ENCODE measurements at regions not wholly inside any gene's neighbourhood (a gene's known extent, or its start where the extent isn't known, plus 50 kb on each side); places are given as distances from the start of the nearest gene placed in this dataset.
A peak's percentile ranks its signal among the peaks of the same experiment; 100 is the strongest.

DNA sequence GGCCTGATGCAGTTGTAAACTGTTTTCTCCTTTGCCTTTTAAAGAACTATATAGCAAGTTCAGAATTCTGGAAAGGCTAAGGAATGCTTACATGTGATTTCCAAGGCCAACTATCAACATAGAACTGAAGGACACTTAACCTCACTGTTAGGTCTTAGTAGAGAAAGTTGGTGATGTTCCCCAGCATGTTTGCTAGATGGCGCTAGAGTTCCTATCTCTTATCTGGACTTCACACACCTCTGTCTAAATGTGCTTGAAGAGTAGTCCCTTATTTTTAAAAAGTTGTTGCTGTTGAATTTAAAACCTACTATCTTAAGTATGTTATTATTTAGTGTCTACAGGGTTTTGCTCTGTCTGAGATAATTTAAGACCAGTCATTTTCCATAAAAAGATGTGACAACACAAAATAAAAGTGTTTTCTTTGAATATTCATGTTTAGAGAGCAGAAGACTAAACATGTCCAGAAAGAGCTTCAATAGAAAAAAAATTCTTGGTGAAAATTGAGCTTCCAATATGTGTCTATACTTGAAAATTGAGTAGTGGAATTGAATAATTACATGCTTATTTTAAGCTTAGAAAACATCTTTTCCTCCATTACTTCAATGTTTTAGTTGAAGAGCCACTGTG, 237.3 kb downstream of the S1PR1 start:
- Histone ChIP-seq H3K4me3 (ENCODE audit: low read depth, low read length, poor library complexity, severe bottlenecking) (no peak overlapping the region), H3K9me3 (ENCODE audit: low read length) (0 out of 2 replicates have a peak, but pooled peaks cover 2% of the 10 kb centered on the region), H3K9ac (ENCODE audit: low read length) (no peak overlapping the region), H3K36me3 (ENCODE audit: insufficient read depth, low read length) (no peaks in the 10 kb centered on the region), H3K27me3 (ENCODE audit: insufficient read depth, low read length) (no peaks in the 10 kb centered on the region), H3K79me2 (ENCODE audit: insufficient read depth, low read length) (no peaks in the 10 kb centered on the region), H3K4me2 (ENCODE audit: low read length) (no peak overlapping the region), H4K20me1 (ENCODE audit: insufficient read depth, low read length) (no peaks in the 10 kb centered on the region), H3K9me2 (ENCODE audit: low read depth, low read length) (no peaks in the 10 kb centered on the region), H3K27ac (ENCODE audit: low read depth, low read length, poor library complexity, severe bottlenecking) (no peak overlapping the region), H3K4me1 (ENCODE audit: insufficient read depth, low read length, severe bottlenecking) (no peaks in the 10 kb centered on the region), H2AFZ (ENCODE audit: low read length) (no peak overlapping the region), H3F3A (ENCODE audit: insufficient read depth, low read length) (no peaks in the 10 kb centered on the region)
- TF ChIP-seq, protein P1, sequence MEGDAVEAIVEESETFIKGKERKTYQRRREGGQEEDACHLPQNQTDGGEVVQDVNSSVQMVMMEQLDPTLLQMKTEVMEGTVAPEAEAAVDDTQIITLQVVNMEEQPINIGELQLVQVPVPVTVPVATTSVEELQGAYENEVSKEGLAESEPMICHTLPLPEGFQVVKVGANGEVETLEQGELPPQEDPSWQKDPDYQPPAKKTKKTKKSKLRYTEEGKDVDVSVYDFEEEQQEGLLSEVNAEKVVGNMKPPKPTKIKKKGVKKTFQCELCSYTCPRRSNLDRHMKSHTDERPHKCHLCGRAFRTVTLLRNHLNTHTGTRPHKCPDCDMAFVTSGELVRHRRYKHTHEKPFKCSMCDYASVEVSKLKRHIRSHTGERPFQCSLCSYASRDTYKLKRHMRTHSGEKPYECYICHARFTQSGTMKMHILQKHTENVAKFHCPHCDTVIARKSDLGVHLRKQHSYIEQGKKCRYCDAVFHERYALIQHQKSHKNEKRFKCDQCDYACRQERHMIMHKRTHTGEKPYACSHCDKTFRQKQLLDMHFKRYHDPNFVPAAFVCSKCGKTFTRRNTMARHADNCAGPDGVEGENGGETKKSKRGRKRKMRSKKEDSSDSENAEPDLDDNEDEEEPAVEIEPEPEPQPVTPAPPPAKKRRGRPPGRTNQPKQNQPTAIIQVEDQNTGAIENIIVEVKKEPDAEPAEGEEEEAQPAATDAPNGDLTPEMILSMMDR (IDR thresholded peaks at IDR 0.05; ENCODE audit: low read length), result peak; percentile 70
- TF ChIP-seq EZH2 (IDR thresholded peaks at IDR 0.05; ENCODE audit: borderline replicate concordance, low read length), result no peak

DNA sequence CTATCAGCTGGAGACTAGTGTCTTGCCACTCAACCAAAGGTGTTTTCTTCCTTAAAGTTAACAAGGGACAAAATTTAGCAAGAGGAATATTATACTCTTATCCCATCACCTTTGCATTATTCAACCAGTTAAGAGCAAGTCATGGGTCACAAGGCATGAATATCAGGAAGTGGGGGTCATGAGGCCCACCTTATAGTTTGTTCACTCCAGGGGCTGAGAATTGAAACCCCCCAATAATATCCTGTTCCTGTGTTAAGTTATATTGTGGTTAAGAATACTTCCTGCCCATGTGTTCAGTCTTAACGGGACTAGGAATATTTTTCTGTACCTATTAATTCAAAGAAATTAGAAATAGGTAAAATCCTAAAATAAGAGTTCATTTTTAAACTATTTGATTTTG, 239.7 kb downstream of the S1PR1 start:
- Histone ChIP-seq H3K4me3 (ENCODE audit: low read depth, low read length, poor library complexity, severe bottlenecking) (no peak overlapping the region), H3K9ac (ENCODE audit: low read length) (no peak overlapping the region), H4K20me1 (ENCODE audit: insufficient read depth, low read length) (no peaks in the 10 kb centered on the region), H2AFZ (ENCODE audit: low read length) (no peak overlapping the region), H3K36me3 (ENCODE audit: insufficient read depth, low read length) (no peaks in the 10 kb centered on the region), H3K9me2 (ENCODE audit: low read depth, low read length) (no peaks in the 10 kb centered on the region), H3F3A (ENCODE audit: insufficient read depth, low read length) (no peaks in the 10 kb centered on the region), H3K4me2 (ENCODE audit: low read length) (no peak overlapping the region), H3K4me1 (ENCODE audit: insufficient read depth, low read length, severe bottlenecking) (no peaks in the 10 kb centered on the region), H3K27me3 (ENCODE audit: insufficient read depth, low read length) (no peaks in the 10 kb centered on the region), H3K79me2 (ENCODE audit: insufficient read depth, low read length) (no peaks in the 10 kb centered on the region), H3K27ac (ENCODE audit: low read depth, low read length, poor library complexity, severe bottlenecking) (no peak overlapping the region), H3K9me3 (ENCODE audit: low read length) (0 out of 2 replicates have a peak, but pooled peaks cover 2% of the 10 kb centered on the region)
- TF ChIP-seq, protein P1 (IDR thresholded peaks at IDR 0.05; ENCODE audit: low read length), result no peak
- TF ChIP-seq EZH2 (IDR thresholded peaks at IDR 0.05; ENCODE audit: borderline replicate concordance, low read length), result no peak

DNA sequence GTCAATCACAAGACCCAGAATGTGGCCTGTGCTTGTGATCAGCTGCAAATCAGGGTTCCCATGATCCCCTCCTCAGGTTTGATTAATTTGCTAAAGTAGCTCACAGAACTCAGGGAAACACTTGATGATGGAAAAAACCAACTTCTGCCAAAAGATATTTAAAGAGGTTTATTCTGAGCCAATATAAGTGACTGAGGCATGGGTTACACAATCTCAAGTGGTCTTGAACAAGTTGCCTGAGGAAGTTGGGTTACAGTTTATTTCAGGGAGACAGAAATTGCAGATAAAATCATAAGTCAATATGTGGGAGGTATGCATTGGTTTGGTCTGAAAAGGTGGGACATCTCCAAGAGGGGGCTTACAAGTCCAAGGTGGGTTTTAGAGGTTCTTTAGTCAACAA, 243.1 kb downstream of the S1PR1 start:
- no peak overlapping the region for H3K27ac ChIP-seq (ENCODE audit: low read depth, low read length, poor library complexity, severe bottlenecking)
- TF ChIP-seq EZH2 (IDR thresholded peaks at IDR 0.05; ENCODE audit: borderline replicate concordance, low read length), result no peak
- TF ChIP-seq, protein P1 (IDR thresholded peaks at IDR 0.05; ENCODE audit: low read length), result no peak
- no peaks in the 10 kb centered on the region for H3K9me2 ChIP-seq (ENCODE audit: low read depth, low read length)

More for the DNA sequence above, 243.1 kb downstream of the S1PR1 start:
- Histone ChIP-seq H4K20me1 (ENCODE audit: insufficient read depth, low read length) (no peaks in the 10 kb centered on the region), H3K79me2 (ENCODE audit: insufficient read depth, low read length) (no peaks in the 10 kb centered on the region), H3K36me3 (ENCODE audit: insufficient read depth, low read length) (no peaks in the 10 kb centered on the region), H2AFZ (ENCODE audit: low read length) (no peak overlapping the region), H3K4me3 (ENCODE audit: low read depth, low read length, poor library complexity, severe bottlenecking) (no peak overlapping the region), H3K9ac (ENCODE audit: low read length) (no peak overlapping the region), H3K4me2 (ENCODE audit: low read length) (no peak overlapping the region), H3K9me3 (ENCODE audit: low read length) (no peaks in the 10 kb centered on the region), H3F3A (ENCODE audit: insufficient read depth, low read length) (no peaks in the 10 kb centered on the region), H3K27me3 (ENCODE audit: insufficient read depth, low read length) (no peaks in the 10 kb centered on the region), H3K4me1 (ENCODE audit: insufficient read depth, low read length, severe bottlenecking) (no peaks in the 10 kb centered on the region)
